ENCODE measurements at regions not wholly inside any gene's neighbourhood (a gene's known extent, or its start where the extent isn't known, plus 50 kb on each side); places are given as distances from the start of the nearest gene placed in this dataset.

DNA sequence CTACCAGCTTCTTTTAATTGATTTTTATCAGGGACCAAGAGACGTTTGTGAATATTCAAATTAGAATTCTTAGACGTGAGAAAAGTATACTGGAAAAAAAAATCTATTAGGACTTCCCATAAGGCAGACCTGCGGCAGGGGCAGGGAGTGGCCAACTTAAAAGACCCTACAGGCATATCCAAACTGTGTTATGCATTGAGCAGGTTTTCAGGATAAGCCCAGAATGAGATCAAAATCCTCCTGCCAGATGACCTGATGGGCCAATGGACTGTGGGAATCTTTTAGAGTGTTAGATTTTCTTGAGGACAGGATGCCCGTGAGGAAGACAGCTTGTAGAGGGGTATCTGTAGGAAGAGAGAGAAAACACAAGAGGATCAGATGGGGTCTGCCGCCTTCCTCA lies 391.5 kb downstream of the CD83 start:
- no peak for TF ChIP-seq EZH2 (IDR thresholded peaks at IDR 0.05; ENCODE audit: borderline replicate concordance)
- TF ChIP-seq, protein P1, sequence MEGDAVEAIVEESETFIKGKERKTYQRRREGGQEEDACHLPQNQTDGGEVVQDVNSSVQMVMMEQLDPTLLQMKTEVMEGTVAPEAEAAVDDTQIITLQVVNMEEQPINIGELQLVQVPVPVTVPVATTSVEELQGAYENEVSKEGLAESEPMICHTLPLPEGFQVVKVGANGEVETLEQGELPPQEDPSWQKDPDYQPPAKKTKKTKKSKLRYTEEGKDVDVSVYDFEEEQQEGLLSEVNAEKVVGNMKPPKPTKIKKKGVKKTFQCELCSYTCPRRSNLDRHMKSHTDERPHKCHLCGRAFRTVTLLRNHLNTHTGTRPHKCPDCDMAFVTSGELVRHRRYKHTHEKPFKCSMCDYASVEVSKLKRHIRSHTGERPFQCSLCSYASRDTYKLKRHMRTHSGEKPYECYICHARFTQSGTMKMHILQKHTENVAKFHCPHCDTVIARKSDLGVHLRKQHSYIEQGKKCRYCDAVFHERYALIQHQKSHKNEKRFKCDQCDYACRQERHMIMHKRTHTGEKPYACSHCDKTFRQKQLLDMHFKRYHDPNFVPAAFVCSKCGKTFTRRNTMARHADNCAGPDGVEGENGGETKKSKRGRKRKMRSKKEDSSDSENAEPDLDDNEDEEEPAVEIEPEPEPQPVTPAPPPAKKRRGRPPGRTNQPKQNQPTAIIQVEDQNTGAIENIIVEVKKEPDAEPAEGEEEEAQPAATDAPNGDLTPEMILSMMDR (IDR thresholded peaks at IDR 0.05; ENCODE audit: poor library complexity): no peak
